Suprapubic skin (tissue), 4 donors: ENCODE measurements at regions not wholly inside any gene's neighbourhood (a gene's known extent, or its start where the extent isn't known, plus 50 kb on each side); places are given as distances from the start of the nearest gene placed in this dataset.

Experiments used
- EP300 ChIP-seq: sonication (generic); formaldehyde crosslinking; IDR thresholded peaks from one replicate; pipeline ENCODE4 v1.6.1; 2017; ENCODE audit warnings: antibody characterized with exemption
- POLR2AphosphoS5 ChIP-seq, 3 donors: sonication (generic); formaldehyde crosslinking; IDR thresholded peaks; one replicate each; pipeline ENCODE4 v1.6.1; 2017; ENCODE audit warnings: antibody characterized with exemption in 3 of 3
- TF ChIP-seq, protein P1 (sequence below), 2 donors: fragments of 200-600 bp in 1 of 2; fragments of 450-650 bp in 1 of 2; sonication (generic) in 1 of 2; IDR thresholded peaks; one replicate each; pipeline ENCODE4 v1.5.1; 2016 to 2019; ENCODE audit warnings: antibody characterized with exemption in 2 of 2, mild to moderate bottlenecking in 1 of 2, moderate library complexity in 1 of 2

DNA sequence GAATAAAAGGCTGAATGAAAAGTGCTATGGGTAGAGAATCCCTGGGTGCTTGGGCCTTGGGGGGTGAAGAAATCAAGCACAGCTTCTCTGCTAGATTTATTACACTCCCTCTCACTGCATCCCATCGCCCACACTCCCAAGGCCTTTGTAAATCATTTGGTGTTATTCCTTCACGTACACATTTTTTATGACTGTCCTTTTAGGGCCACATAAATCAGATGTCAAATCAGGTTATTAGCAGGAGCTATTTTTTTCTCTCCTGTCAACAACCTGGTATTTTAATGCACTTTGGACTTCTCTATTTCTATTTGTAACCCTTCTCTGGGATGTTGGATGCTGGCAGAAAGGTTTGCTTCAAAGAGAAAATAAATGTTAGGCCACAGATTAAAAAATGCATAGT, 408.8 kb downstream of the INSC start:
- TF ChIP-seq, protein P1, sequence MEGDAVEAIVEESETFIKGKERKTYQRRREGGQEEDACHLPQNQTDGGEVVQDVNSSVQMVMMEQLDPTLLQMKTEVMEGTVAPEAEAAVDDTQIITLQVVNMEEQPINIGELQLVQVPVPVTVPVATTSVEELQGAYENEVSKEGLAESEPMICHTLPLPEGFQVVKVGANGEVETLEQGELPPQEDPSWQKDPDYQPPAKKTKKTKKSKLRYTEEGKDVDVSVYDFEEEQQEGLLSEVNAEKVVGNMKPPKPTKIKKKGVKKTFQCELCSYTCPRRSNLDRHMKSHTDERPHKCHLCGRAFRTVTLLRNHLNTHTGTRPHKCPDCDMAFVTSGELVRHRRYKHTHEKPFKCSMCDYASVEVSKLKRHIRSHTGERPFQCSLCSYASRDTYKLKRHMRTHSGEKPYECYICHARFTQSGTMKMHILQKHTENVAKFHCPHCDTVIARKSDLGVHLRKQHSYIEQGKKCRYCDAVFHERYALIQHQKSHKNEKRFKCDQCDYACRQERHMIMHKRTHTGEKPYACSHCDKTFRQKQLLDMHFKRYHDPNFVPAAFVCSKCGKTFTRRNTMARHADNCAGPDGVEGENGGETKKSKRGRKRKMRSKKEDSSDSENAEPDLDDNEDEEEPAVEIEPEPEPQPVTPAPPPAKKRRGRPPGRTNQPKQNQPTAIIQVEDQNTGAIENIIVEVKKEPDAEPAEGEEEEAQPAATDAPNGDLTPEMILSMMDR (IDR thresholded peaks at IDR 0.05), result no peak
- TF ChIP-seq POLR2AphosphoS5 (IDR thresholded peaks at IDR 0.05) (no peak), EP300 (no peak)
